HG02642 (cell line): ENCODE measurements at regions not wholly inside any gene's neighbourhood (a gene's known extent, or its start where the extent isn't known, plus 50 kb on each side); places are given as distances from the start of the nearest gene placed in this dataset.

ENCODE experiments used
- ATAC-seq: cut with Tn5 transposase; IDR thresholded peaks from one replicate; pipeline ENCODE4 v1.9.1; 2021; ENCODE audit warnings: mild to moderate bottlenecking; ENCODE audit not compliant: unreplicated experiment, poor library complexity

- no peak for ATAC-seq
Measured at GRCh38 chr4:135605076-135605475, 1403.5 kb upstream of the PABPC4L start.

GRCh38 chr4:135604531-135604930 lies 1402.9 kb upstream of the PABPC4L start:
- no peak for ATAC-seq

- no peak for ATAC-seq
Measured at GRCh38 chr4:135601351-135601750, 1399.8 kb upstream of the PABPC4L start.

- no peak for ATAC-seq
Measured at GRCh38 chr4:135598151-135598550, 1396.6 kb upstream of the PABPC4L start.

GRCh38 chr4:135594521-135594920 lies 1392.9 kb upstream of the PABPC4L start:
- no peak for ATAC-seq

GRCh38 chr4:135575041-135575440 lies 1373.5 kb upstream of the PABPC4L start:
- no peak for ATAC-seq

GRCh38 chr4:135573251-135573650 lies 1371.7 kb upstream of the PABPC4L start:
- ATAC-seq: no peak

GRCh38 chr4:135564090-135564489 lies 1362.5 kb upstream of the PABPC4L start:
- ATAC-seq: no peak

- ATAC-seq: no peak
Measured at GRCh38 chr4:135553213-135553612, 1351.6 kb upstream of the PABPC4L start.

- no peak for ATAC-seq
Measured at GRCh38 chr4:135552131-135552530, 1350.5 kb upstream of the PABPC4L start.

- ATAC-seq: no peak
Measured at GRCh38 chr4:135548711-135549110, 1347.1 kb upstream of the PABPC4L start.

- ATAC-seq: no peak
Measured at GRCh38 chr4:135545616-135546317, 1344.2 kb upstream of the PABPC4L start.

GRCh38 chr4:135538698-135539097 lies 1337.1 kb upstream of the PABPC4L start:
- ATAC-seq: no peak

GRCh38 chr4:135533053-135533452 lies 1331.5 kb upstream of the PABPC4L start:
- no peak for ATAC-seq

- ATAC-seq: no peak
Measured at GRCh38 chr4:135532132-135532531, 1330.5 kb upstream of the PABPC4L start.

GRCh38 chr4:135515295-135515694 lies 1313.7 kb upstream of the PABPC4L start:
- ATAC-seq: no peak

GRCh38 chr4:135510582-135510981 lies 1309.0 kb upstream of the PABPC4L start:
- no peak for ATAC-seq

- no peak for ATAC-seq
Measured at GRCh38 chr4:135508006-135508714, 1306.6 kb upstream of the PABPC4L start.

- no peak for ATAC-seq
Measured at GRCh38 chr4:135497563-135498152, 1296.1 kb upstream of the PABPC4L start.

GRCh38 chr4:135492439-135492838 lies 1290.8 kb upstream of the PABPC4L start:
- ATAC-seq: no peak

GRCh38 chr4:135485371-135485770 lies 1283.8 kb upstream of the PABPC4L start:
- no peak for ATAC-seq

GRCh38 chr4:135476272-135476671 lies 1274.7 kb upstream of the PABPC4L start:
- no peak for ATAC-seq
